Activated gamma-delta T cell (primary cell): ENCODE measurements at regions not wholly inside any gene's neighbourhood (a gene's known extent, or its start where the extent isn't known, plus 50 kb on each side); places are given as distances from the start of the nearest gene placed in this dataset.
"Not testable (repeated sequence)": the region's sequence is repeated elsewhere in the genome, so short reads cannot be mapped to it uniquely, and the experiment has no call there.

Source experiments
- DNase-seq: peaks from one replicate; lab custom pipeline; 2025; lab: John Stamatoyannopoulos, UW

DNA sequence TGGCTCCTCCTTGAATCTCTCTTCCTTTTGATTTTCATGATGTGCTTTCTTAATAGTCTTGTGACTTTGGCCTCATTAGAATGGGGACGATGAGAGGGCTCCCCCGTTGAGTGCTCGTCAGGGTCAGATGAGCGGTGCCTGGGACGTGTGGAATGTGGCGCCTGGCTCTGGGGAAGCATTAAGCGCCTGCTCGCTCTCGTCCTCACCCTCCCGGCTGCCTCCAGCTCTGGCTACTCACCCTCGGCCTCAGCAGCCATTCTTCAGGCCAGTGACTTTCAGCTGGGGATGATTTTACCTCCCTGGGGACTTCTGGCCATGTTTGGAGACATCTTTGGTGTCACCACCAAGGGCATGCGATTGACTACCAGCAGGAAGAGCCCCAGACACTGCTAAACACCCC lies 69.7 kb downstream of the RPS6KA4 start:
- no peak for DNase-seq

GRCh38 chr11:64429970-64430369 lies 71.0 kb downstream of the RPS6KA4 start:
- DNase-seq, result no peak

- no peak for DNase-seq
Observed at GRCh38 chr11:64430645-64431044, 71.7 kb downstream of the RPS6KA4 start.

DNA sequence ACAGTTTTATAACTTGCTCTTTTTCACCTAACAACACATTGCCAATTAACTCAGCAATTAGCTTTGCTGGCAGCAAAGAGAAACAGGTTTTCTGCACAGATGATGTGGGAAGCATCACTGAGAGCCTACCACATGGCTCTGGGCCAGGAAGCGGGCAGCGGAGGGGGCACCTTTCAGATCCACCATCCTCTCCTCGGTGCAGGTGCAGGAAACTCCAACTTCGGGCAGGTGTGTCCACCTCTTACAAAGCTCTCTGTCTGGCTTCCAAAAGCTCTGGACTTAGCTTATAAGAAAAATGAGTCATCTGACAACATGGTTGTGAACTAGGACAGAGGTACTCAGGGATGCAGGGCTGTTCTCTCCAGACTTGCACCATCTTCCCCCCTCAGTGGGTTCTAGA lies 77.0 kb downstream of the RPS6KA4 start:
- no peak for DNase-seq

DNA sequence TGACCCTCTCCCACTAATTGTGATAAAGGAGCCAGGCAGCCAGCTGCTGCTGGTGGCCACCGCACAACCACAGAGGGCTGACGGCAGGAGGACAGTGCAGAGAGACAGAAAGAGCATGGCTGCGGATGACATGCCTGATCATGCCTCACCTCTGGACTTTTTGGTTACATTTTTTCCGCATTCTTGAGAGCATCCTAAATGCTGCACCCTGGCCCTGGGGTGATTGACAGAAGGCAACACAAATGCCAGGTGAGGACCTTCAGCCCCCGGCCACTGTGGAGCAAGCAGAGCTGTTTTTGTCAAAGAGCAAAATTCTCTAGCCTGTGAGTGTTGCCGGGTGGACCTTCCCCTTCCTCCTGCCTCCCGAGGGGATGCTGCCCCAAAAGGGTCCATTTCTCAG lies 78.5 kb downstream of the RPS6KA4 start:
- no peak for DNase-seq

- no peak for DNase-seq
Observed at GRCh38 chr11:64438986-64439771, 80.2 kb downstream of the RPS6KA4 start.

- DNase-seq, result not testable (repeated sequence)
Observed at GRCh38 chr11:64439772-64440491, 81.0 kb downstream of the RPS6KA4 start.

DNA sequence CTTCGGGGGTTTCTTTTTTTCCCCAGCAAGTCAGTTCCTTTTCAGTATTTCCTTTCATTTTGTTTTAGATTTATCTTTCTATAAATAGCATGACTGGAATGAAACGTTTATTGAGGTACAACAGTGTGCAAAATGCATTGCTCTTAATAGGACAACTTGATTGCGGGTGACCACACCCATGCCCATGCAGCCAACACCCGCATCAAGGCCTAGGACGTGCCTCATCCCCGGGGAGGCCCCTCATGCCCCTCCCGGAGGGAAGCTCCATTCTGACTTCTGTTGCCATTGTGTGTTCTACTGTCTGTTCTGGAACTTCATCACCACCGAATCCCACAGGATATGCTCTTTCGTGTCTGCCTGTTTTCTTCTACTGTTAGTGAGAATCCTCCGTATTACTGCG lies 82.2 kb downstream of the RPS6KA4 start:
- DNase-seq, result no peak

- DNase-seq, result no peak
Observed at GRCh38 chr11:64443001-64443400, 84.0 kb downstream of the RPS6KA4 start.

DNA sequence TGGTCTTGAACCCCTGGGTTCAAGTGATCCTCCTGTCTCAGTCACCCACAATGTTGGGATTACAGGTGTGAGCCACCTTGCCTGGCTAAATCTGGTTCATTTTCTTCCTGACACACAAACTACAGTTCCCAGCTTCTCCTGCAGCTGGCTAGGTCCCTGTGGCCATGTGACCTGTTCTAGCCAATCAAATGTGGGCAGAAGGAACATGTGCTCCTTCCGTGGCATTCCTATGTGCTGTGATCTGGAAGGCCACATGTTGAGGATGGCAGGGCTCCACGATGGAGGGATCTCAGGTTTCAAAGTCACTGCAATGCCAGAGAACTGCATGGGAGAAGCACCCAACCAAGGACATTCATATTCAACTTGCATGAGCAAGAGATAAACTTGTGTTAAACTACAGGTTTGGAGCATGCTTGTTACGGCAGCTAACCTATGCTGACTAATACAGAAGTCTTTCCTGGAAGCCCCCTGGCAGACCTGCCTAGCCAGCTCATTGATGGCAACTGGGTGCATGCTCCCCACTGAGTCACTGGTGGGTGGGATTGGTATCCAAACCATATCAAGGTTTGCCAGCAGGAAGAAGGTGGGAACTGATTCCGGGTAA lies 86.0 kb downstream of the RPS6KA4 start:
- no peak for DNase-seq

DNA sequence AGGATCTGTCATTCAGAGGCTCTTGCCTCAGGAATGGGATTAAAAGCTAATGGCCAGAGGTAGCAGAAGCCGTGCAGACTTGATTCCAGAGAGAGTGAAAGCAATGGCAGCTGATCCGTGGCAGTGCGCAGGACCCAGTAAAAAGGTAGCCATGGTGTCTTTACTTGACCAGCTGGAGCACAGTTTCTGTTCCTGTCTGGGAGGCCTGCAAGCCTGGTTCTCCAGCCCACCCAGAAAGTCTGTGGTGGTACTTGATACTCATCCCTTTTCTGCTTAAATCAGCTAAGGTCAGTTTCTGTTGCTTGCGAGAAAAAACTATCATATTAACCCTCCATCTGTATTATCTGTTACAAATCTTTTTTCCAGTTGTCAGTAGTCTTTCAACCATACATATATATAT lies 86.7 kb downstream of the RPS6KA4 start:
- no peak for DNase-seq

DNA sequence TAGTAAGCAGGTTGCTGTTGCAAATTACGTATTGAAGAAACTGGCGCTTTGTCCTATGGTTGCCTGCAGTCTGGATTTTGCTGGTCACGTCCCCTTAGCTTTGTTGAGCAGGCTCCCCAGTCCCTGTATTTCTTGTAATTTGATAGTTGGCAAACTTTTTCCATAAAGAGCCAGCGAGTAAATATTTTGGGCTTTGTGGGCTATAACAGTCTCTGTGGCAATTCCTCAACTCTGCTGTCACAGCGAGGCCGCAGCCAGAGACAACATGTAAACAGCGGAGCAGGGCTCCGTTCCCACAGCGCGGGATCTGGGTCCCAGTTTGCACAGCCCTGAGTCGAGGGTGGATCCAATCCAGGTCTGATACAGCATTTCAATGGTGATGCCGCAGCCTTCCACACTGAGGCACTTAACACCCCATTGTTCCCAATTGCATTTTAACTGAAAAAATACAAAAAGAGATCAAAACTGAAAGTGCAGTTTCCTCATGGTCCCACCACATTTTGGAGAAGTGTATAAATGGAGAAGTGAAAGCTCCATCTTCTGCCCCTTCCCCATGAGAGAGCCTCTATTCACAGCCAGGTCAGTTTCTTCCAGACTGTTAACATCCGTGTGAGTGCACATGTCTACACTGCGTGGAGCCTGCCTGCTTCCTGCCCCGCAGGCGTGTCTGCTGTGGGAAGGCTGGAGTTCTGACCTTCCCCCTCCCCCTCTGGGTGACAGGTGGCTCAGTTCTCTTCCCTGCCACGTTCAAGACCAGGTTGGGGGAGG lies 89.1 kb downstream of the RPS6KA4 start:
- no peak for DNase-seq

DNA sequence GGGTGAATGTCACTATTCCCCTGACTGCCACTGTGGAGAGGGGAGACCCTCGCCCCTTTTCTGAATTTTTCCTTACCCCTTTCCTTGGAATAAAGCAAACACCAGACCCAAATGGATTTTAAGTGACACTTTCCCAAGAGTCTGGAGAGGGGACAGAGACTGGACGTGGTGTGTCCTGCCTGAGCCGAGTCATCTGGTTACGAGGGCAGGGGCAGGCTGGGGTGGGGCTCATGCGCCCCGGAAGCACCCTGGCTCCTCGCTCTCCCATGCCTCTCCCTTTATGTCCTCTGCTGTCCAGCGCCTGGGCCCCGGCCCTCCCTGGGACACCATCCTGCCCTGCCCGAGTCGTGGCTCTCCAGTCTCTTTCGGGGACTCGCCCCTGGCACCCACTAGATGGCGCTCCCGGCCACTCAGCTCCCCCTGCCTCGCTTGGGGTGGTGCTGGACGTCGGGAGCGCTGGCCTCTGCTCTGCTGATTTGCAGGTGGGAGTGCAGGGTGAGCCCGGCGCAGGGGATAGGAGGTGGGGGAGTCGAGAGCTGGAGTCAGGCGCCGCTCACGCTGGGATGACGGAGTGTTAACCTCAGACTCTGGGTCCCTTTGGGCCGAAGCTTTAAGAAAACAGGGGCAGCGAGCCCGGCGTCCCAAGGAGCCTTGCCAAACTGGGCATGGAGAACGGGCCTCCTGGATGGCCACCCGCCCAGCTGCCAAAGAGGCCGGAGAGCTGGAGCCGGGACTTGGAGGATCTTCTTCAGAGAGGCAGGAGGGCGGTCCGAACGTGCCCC lies 89.8 kb downstream of the RPS6KA4 start:
- DNase-seq, result peak; percentile 33

GRCh38 chr11:64449381-64450167 lies 90.6 kb downstream of the RPS6KA4 start:
- no peak for DNase-seq

DNA sequence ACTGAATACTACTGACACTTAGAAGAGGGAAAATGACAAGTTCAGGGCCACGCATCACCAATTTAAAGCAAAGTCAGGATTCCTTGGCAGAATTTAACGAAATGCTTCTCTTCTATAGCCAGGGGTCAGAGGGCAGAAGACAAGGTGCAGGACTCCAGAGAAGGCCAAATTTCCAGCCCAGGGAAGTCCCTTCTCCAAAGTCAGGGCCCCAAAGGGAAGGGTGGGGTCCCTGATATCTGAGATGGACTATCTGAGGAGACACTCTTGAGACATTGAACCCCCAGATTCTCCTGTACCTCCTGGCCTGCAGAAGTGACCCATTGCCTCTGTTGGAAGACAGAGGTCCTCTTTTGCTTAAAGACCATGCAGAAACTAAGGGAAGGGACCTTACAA lies 91.2 kb downstream of the RPS6KA4 start:
- no peak for DNase-seq

DNA sequence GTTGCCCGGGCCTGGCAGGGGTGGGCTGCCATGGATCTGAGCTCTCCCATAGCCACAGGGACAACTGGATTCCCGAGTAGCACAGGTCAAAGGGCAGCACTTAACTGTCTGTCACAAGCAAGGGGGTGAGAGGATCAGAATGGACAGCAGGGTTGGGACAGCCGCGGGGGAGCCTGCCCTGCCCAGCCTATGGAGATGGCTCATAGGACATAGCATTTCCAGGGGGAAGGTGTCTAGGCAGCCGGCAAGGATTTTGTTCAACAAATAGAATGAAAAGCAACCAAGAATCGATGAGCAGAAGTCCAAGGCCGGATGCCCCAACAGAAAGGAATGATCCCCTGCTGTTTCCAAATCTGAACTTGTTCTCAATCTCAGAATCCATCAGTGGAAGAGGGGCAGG lies 92.9 kb downstream of the RPS6KA4 start:
- DNase-seq, result no peak

- DNase-seq, result no peak
Observed at GRCh38 chr11:64453466-64453865, 94.5 kb downstream of the RPS6KA4 start.

DNA sequence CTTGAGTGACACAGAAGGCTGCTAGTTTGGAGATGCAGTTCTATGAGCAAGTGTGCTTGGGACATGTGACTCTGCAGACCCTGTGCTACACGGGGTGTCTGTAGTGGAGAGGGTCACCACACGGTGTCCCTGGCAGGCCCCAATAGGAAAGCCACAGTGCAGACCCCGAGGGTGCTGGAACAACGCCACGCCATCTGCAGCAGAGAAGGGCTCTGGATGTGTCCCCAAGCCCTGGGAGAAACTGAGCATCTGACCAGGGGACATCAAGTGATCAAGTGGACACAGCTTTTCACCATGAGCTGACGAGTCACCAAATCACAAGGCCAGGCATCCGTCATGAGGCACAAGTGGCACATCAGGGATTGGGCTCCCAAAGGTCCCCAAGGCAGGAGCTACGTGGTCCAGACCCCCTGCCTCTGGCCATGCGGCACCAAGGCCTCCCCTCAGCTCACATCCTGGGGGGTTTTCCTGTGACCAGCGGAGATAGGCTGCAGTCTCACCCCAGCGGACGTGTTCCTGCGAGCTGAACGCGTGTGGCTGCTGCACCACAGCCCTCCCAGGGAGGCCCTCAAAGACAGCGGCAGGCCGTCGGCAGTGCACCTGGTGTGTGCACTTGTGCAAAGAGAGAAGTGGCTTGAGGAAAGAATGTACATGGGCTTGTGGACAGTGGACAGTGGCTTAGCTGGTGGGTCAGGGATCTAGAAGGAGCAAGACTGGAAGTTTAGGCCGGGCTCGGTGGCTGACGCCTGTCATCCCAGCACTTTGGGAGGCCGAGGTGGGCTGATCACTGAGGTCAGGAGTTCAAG lies 96.7 kb downstream of the RPS6KA4 start:
- DNase-seq, result no peak

DNA sequence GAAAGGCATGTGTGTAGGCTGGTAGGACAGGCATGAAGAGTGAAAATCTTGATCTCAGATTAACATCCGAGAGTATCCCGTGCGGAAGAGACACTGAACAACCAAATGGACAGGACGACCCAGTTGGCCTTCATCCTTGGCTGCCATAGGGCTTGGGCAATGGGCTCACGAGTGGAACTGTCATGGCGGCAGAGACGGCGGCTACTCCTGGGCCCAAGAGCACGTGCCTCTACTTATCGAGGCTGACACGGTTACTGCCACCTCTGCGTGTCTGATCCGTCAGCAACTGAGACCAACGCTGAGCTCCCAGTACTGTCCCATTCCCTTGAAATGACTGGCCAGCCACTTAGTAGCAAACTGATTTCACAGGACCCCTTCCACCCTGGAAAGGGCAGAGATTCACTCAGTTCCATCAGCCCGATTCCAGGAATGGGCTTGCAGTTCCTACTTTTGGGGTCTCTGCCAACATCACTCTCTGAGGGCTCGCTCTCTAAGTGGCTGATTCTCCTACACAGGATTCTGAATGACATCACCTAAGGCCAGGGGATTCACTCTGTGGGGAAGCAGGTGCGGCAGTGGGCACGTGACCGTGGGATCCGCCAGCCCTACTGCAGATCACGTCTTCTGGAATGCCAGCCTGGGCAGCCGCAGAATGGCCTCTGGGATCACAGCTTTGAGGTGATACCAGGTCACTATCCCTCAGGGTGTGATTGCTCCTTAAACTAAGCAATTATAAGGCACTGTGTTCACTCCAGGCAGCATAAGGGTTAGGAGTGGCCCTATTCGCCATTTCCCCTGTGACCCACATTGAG lies 97.8 kb downstream of the RPS6KA4 start:
- no peak for DNase-seq
